Ectodermal cell (in vitro differentiated cells): ENCODE measurements at regions not wholly inside any gene's neighbourhood (a gene's known extent, or its start where the extent isn't known, plus 50 kb on each side); places are given as distances from the start of the nearest gene placed in this dataset.

Experiments used
- H3K27ac ChIP-seq: 2 replicates; pipeline ENCODE4 v1.7.0; 2013; ENCODE audit warnings: mild to moderate bottlenecking, low read depth, low read length; ENCODE audit not compliant: insufficient read depth, poor library complexity, severe bottlenecking
- H3K27me3 ChIP-seq: 2 replicates; pipeline ENCODE4 v1.7.0; 2013; ENCODE audit warnings: mild to moderate bottlenecking, low read length; ENCODE audit not compliant: insufficient read depth, control insufficient read depth, poor library complexity, severe bottlenecking
- H3K36me3 ChIP-seq: one replicate; pipeline ENCODE4 v1.7.0; 2013; ENCODE audit warnings: low read length; ENCODE audit not compliant: control insufficient read depth, insufficient read depth
- H3K4me1 ChIP-seq: one replicate; pipeline ENCODE4 v1.7.0; 2013; ENCODE audit warnings: low read length; ENCODE audit not compliant: control insufficient read depth, insufficient read depth
- H3K4me3 ChIP-seq: 2 replicates; pipeline ENCODE4 v1.7.0; 2013; ENCODE audit warnings: low read depth, low read length, control low read depth; ENCODE audit not compliant: insufficient read depth
- H3K9me3 ChIP-seq: 2 replicates; pipeline ENCODE4 v1.7.0; 2013; ENCODE audit warnings: mild to moderate bottlenecking, low read length, moderate library complexity; ENCODE audit not compliant: control insufficient read depth
- WGBS, 2 experiments: methylation state at CpG; one replicate each; pipeline ENCODE4 v1.1.7; 2013; ENCODE audit warnings: missing lambda C conversion rate in 2 of 2; 5-methylcytosine and 5-hydroxymethylcytosine counted together

- peaks cover 8% of the 10 kb centered on the region for H3K4me1 ChIP-seq
- no peaks in the 10 kb centered on the region for H3K9me3 ChIP-seq
- H3K36me3 ChIP-seq, result no peaks in the 10 kb centered on the region
- H3K27ac ChIP-seq, result no peak overlapping the region
- no peak overlapping the region for H3K4me3 ChIP-seq
- WGBS, 2 experiments, result 91 to 92% methylated on average over 11 of the region's 11 CpGs
- no peaks in the 10 kb centered on the region for H3K27me3 ChIP-seq
Measured at GRCh38 chr14:73773441-73774240, 59.5 kb upstream of the PNMA1 start.

- H3K27me3 ChIP-seq, result no peaks in the 10 kb centered on the region
- H3K4me3 ChIP-seq, result no peak overlapping the region
- H3K9me3 ChIP-seq, result no peaks in the 10 kb centered on the region
- H3K36me3 ChIP-seq, result no peaks in the 10 kb centered on the region
- 6% methylated on average over 7 of the region's 7 CpGs for WGBS, 2 experiments
- H3K4me1 ChIP-seq, result peaks cover 8% of the 10 kb centered on the region
- H3K27ac ChIP-seq, result no peak overlapping the region
Measured at GRCh38 chr14:73771848-73772638, 57.9 kb upstream of the PNMA1 start.

- Histone ChIP-seq H3K36me3 (no peaks in the 10 kb centered on the region), H3K4me3 (no peak overlapping the region), H3K9me3 (no peaks in the 10 kb centered on the region), H3K27ac (no peak overlapping the region), H3K27me3 (peaks cover 2% of the 10 kb centered on the region), H3K4me1 (peaks cover 8% of the 10 kb centered on the region)
- WGBS, 2 experiments, result 71% methylated on average over 17 to 18 of the region's 18 CpGs
Measured at GRCh38 chr14:73770977-73771847, 57.0 kb upstream of the PNMA1 start.

GRCh38 chr14:73768107-73768506, 53.9 kb upstream of the PNMA1 start:
- H3K27ac ChIP-seq, result no peak overlapping the region
- H3K36me3 ChIP-seq, result no peaks in the 10 kb centered on the region
- 88 to 94% methylated on average over 3 to 4 of the region's 4 CpGs for WGBS, 2 experiments
- peaks cover 8% of the 10 kb centered on the region for H3K4me1 ChIP-seq
- no peak overlapping the region for H3K4me3 ChIP-seq
- H3K9me3 ChIP-seq, result no peaks in the 10 kb centered on the region
- peaks cover 14% of the 10 kb centered on the region for H3K27me3 ChIP-seq

GRCh38 chr14:73764406-73765280, 50.5 kb upstream of the PNMA1 start:
- Histone ChIP-seq H3K4me3 (no peak overlapping the region), H3K36me3 (no peaks in the 10 kb centered on the region), H3K27ac (no peak overlapping the region), H3K4me1 (peaks cover 20% of the 10 kb centered on the region), H3K9me3 (no peaks in the 10 kb centered on the region), H3K27me3 (peaks cover 42% of the 10 kb centered on the region)
- WGBS, 2 experiments, result 89 to 92% methylated on average over 8 of the region's 8 CpGs
